PC-3 (cell line): ENCODE measurements at regions not wholly inside any gene's neighbourhood (a gene's known extent, or its start where the extent isn't known, plus 50 kb on each side); places are given as distances from the start of the nearest gene placed in this dataset.

ENCODE experiments used
- ATAC-seq: fragments of 200-7000 bp; cut with Tn5 transposase; 2 replicates; pipeline ENCODE4 v1.9.1; 2020; ENCODE audit warnings: mild to moderate bottlenecking, moderate library complexity
- BruUV-seq: library from RNA; stranded (reverse); fragments of 400-500 nt; replicated peaks from 2 replicates; lab custom pipeline; 2021; lab: Mats Ljungman, UMichigan
- CTCF ChIA-PET: fragments of 300-600 bp; sonication (Branson Sonifier 250); formaldehyde crosslinking; loops from one replicate; lab custom pipeline; 2022; ENCODE audit warnings: antibody characterized with exemption; lab: Charles Lee
- POLR2A ChIA-PET: fragments of 300-600 bp; sonication (Branson Sonifier 250); formaldehyde crosslinking; loops from one replicate; lab custom pipeline; 2022; ENCODE audit warnings: antibody characterized with exemption; ENCODE audit not compliant: unreplicated experiment; lab: Charles Lee
- DNase-seq: peaks from one replicate; pipeline ENCODE4 v3.0.0-alpha.2; 2015
- H2AFZ ChIP-seq: fragments of 300-600 bp; sonication (generic); 2 replicates; pipeline ENCODE4 v1.6.0; 2016; ENCODE audit warnings: antibody characterized with exemption, low read length
- H3F3A ChIP-seq: fragments of 300-600 bp; sonication (generic); one replicate; pipeline ENCODE4 v1.6.0; 2017; ENCODE audit warnings: antibody characterized with exemption, low read length, control low read depth, mild to moderate bottlenecking; ENCODE audit not compliant: unreplicated experiment
- H3K27ac ChIP-seq: fragments of 300-600 bp; sonication (generic); 2 replicates; pipeline ENCODE4 v1.5.1; 2016; ENCODE audit warnings: mild to moderate bottlenecking, low read length
- H3K27me3 ChIP-seq: fragments of 300-600 bp; sonication (generic); 2 replicates; pipeline ENCODE4 v1.6.1; 2016; ENCODE audit warnings: low read length, mixed read lengths
- H3K36me3 ChIP-seq: fragments of 300-600 bp; sonication (generic); 2 replicates; pipeline ENCODE4 v1.6.1; 2016; ENCODE audit warnings: low read depth, mixed run types, low read length, mixed read lengths
- H3K4me1 ChIP-seq: fragments of 300-600 bp; sonication (generic); 2 replicates; pipeline ENCODE4 v1.5.1; 2016; ENCODE audit warnings: low read length; ENCODE audit not compliant: insufficient read depth
- H3K4me2 ChIP-seq: fragments of 300-600 bp; sonication (generic); 2 replicates; pipeline ENCODE4 v1.6.0; 2016; ENCODE audit warnings: low read length
- H3K4me3 ChIP-seq: fragments of 300-600 bp; sonication (generic); 2 replicates; pipeline ENCODE4 v1.5.1; 2016; ENCODE audit warnings: mild to moderate bottlenecking, low read length, mixed read lengths
- H3K79me2 ChIP-seq: fragments of 300-600 bp; sonication (generic); 2 replicates; pipeline ENCODE4 v1.6.1; 2017; ENCODE audit warnings: low read length, mixed read lengths
- H3K9ac ChIP-seq: fragments of 300-600 bp; sonication (generic); 2 replicates; pipeline ENCODE4 v1.6.0; 2016; ENCODE audit warnings: mild to moderate bottlenecking, low read length
- H3K9me2 ChIP-seq: fragments of 300-600 bp; sonication (generic); replicated peaks from 2 replicates; pipeline ENCODE4 v1.6.1; 2016; ENCODE audit warnings: mixed run types, low read length, mixed read lengths
- H3K9me3 ChIP-seq: fragments of 300-600 bp; sonication (generic); 2 replicates; pipeline ENCODE4 v1.6.1; 2016; ENCODE audit warnings: low read length, mixed read lengths
- H4K20me1 ChIP-seq: fragments of 300-600 bp; sonication (generic); 2 replicates; pipeline ENCODE4 v1.6.1; 2016; ENCODE audit warnings: low read length, mixed read lengths
- EZH2 ChIP-seq: fragments of 300-600 bp; sonication (generic); IDR thresholded peaks from one replicate; pipeline ENCODE4 v1.6.1; 2017; ENCODE audit warnings: antibody characterized with exemption, mild to moderate bottlenecking, low read length; ENCODE audit not compliant: unreplicated experiment
- EZH2phosphoT487 ChIP-seq: fragments of 300-600 bp; sonication (generic); IDR thresholded peaks from 2 replicates; pipeline ENCODE4 v1.6.1; 2018; ENCODE audit warnings: mild to moderate bottlenecking, antibody characterized with exemption, low read length, borderline replicate concordance
- intact Hi-C: fragments of 100-400 bp; cut with micrococcal nuclease; formaldehyde crosslinking; loops from 2 replicates; pipeline ENCODE4 v1.9.0; 2023
- TF ChIP-seq, protein P1 (sequence below): fragments of 300-600 bp; sonication (generic); conservative IDR thresholded peaks from 2 replicates; pipeline ENCODE4 v1.5.1; 2017; ENCODE audit warnings: antibody characterized with exemption, low read depth, mild to moderate bottlenecking, low read length

DNA sequence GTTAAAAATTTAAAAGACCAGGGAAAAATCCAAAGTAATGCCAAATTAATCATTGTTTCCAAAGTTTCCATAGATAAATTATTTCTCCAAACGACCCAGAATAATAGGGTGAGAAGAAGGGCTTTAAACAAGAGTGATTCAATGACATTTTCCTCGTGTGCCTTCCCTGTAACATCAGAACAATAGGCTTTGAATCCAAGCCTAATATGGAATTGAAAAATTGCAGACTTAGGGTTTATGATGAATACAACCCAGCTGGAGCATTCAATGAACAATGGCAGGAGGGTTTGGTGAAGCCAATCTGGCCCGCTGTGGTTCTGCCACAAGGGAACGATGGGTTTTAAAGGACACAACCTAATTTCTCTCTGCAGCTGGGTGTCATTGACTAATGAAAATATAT, 94.2 kb downstream of the CBLL2 start:
- Histone ChIP-seq H3K9me2 (no peaks in the 10 kb centered on the region), H3K9me3 (no peaks in the 10 kb centered on the region), H2AFZ (no peak overlapping the region), H3K79me2 (no peaks in the 10 kb centered on the region), H3K4me3 (no peak overlapping the region), H3F3A (no peaks in the 10 kb centered on the region), H3K27me3 (no peaks in the 10 kb centered on the region), H3K36me3 (no peaks in the 10 kb centered on the region), H3K4me2 (no peak overlapping the region), H4K20me1 (no peaks in the 10 kb centered on the region), H3K27ac (no peak overlapping the region), H3K9ac (no peak overlapping the region), H3K4me1 (peaks cover 20% of the 10 kb centered on the region)
- POLR2A ChIA-PET, result no interaction called here
- TF ChIP-seq, protein P1, sequence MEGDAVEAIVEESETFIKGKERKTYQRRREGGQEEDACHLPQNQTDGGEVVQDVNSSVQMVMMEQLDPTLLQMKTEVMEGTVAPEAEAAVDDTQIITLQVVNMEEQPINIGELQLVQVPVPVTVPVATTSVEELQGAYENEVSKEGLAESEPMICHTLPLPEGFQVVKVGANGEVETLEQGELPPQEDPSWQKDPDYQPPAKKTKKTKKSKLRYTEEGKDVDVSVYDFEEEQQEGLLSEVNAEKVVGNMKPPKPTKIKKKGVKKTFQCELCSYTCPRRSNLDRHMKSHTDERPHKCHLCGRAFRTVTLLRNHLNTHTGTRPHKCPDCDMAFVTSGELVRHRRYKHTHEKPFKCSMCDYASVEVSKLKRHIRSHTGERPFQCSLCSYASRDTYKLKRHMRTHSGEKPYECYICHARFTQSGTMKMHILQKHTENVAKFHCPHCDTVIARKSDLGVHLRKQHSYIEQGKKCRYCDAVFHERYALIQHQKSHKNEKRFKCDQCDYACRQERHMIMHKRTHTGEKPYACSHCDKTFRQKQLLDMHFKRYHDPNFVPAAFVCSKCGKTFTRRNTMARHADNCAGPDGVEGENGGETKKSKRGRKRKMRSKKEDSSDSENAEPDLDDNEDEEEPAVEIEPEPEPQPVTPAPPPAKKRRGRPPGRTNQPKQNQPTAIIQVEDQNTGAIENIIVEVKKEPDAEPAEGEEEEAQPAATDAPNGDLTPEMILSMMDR, result no peak
- TF ChIP-seq EZH2phosphoT487, result no peak
- no peak for TF ChIP-seq EZH2
- DNase-seq, result no peak
- intact Hi-C loops, result loop anchor here (10.0 kb wide), 1 partner anchor 232 kb away; no protein-coding TSS in a partner anchor
- no TSS peak for BruUV-seq
- no peak for ATAC-seq
- CTCF ChIA-PET, result no interaction called here

DNA sequence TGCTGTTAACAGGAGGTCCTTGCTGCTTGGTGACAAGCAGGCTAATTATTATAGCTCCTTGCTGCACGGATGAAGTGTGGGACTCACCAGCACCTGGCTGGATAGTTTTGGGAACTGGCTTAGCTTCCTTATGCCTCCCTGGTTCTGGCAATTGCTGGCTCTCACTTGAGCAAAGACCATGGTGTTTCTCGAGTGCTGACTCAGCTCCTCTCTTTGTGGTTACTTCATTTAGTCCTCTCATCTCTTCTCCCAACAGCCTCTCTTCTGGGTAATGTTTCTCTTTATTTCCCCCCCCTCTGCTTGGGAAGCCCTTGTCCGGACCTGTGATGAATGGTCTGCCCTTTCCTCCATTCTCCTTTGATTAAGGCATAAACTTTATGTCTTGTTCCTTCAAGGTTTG, 100.4 kb downstream of the CBLL2 start:
- no peaks in the 10 kb centered on the region for H3K9me3 ChIP-seq
- no TSS peak for BruUV-seq
- peaks cover 37% of the 10 kb centered on the region for H3K4me1 ChIP-seq
- intact Hi-C loops, result loop anchor here (10.0 kb wide), 1 partner anchor 152 kb away; no protein-coding TSS in a partner anchor
- no peak overlapping the region for H3K4me3 ChIP-seq
- H3K27me3 ChIP-seq, result no peaks in the 10 kb centered on the region
- ChIA-PET CTCF (no interaction called here), POLR2A (no interaction called here)
- H3K36me3 ChIP-seq, result no peaks in the 10 kb centered on the region
- H3K27ac ChIP-seq, result peak overlapping the region; percentile 74
- TF ChIP-seq, protein P1, result no peak
- TF ChIP-seq EZH2 (no peak), EZH2phosphoT487 (no peak)
- H3K4me2 ChIP-seq, result peak overlapping the region; percentile 59; the same call in 1 of the 2 replicates
- no peak for DNase-seq
- no peaks in the 10 kb centered on the region for H3F3A ChIP-seq
- no peaks in the 10 kb centered on the region for H4K20me1 ChIP-seq
- no peak for ATAC-seq
- no peaks in the 10 kb centered on the region for H3K79me2 ChIP-seq
- no peaks in the 10 kb centered on the region for H3K9me2 ChIP-seq
- H2AFZ ChIP-seq, result no peak overlapping the region
- H3K9ac ChIP-seq, result no peak overlapping the region

DNA sequence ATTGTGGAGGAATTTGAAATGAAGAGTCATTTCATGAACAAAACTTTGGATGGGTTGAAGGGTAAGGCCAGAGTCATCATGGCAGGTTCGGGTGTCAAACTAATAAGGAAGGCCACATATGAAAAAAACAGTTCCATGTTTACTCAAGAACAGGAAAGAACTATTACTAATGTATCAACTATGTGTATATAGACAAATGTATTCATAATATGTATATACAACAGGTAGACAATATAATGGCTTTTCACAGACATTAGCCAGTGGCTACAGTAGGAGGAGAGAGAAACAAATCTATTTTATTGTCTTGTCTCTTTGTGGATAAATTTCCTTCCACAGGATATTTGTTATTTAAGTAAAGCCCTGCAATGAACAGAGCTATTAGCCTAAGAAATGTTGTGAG, 101.1 kb downstream of the CBLL2 start:
- BruUV-seq, result no TSS peak

More for the DNA sequence above, 101.1 kb downstream of the CBLL2 start:
- CTCF ChIA-PET, result no interaction called here
- Histone ChIP-seq H3K4me2 (peak overlapping the region; percentile 59), H3K4me1 (peaks cover 42% of the 10 kb centered on the region), H2AFZ (no peak overlapping the region), H3F3A (no peaks in the 10 kb centered on the region), H3K9ac (no peak overlapping the region), H3K9me2 (no peaks in the 10 kb centered on the region), H3K4me3 (no peak overlapping the region), H3K27me3 (no peaks in the 10 kb centered on the region), H3K79me2 (no peaks in the 10 kb centered on the region), H4K20me1 (no peaks in the 10 kb centered on the region), H3K9me3 (no peaks in the 10 kb centered on the region), H3K27ac (peak overlapping the region; percentile 74), H3K36me3 (no peaks in the 10 kb centered on the region)
- DNase-seq, result peak; percentile 70
- TF ChIP-seq EZH2phosphoT487, result no peak
- TF ChIP-seq, protein P1, result no peak
- TF ChIP-seq EZH2, result no peak
- intact Hi-C loops, result loop anchor here (10.0 kb wide), 1 partner anchor 151 kb away; no protein-coding TSS in a partner anchor
- POLR2A ChIA-PET, result no interaction called here
- peak; percentile 87 for ATAC-seq
